ENCODE measurements at regions not wholly inside any gene's neighbourhood (a gene's known extent, or its start where the extent isn't known, plus 50 kb on each side); places are given as distances from the start of the nearest gene placed in this dataset.

GRCh38 chr5:14954216-14954615, 82.6 kb upstream of the ANKH start:
- Histone ChIP-seq H3K4me1 (no peaks in the 10 kb centered on the region), H3K27me3 (no peaks in the 10 kb centered on the region), H3K4me3 (no peak overlapping the region), H3K36me3 (no peaks in the 10 kb centered on the region), H3K27ac (no peak overlapping the region), H3K9me3 (no peaks in the 10 kb centered on the region)
- DNase-seq (ENCODE audit: low spot score), result no peak
- no peak for TF ChIP-seq CTCF (IDR thresholded peaks at IDR 0.05)

- DNase-seq (ENCODE audit: low spot score), result no peak
- no peaks in the 10 kb centered on the region for H3K36me3 ChIP-seq
- no peak overlapping the region for H3K27ac ChIP-seq
- no peak for TF ChIP-seq CTCF (IDR thresholded peaks at IDR 0.05)
- H3K9me3 ChIP-seq, result no peaks in the 10 kb centered on the region
- H3K4me3 ChIP-seq, result no peak overlapping the region
- no peaks in the 10 kb centered on the region for H3K4me1 ChIP-seq
- no peaks in the 10 kb centered on the region for H3K27me3 ChIP-seq
Measured at GRCh38 chr5:14953075-14953607, 81.6 kb upstream of the ANKH start.

GRCh38 chr5:14948383-14948782, 76.8 kb upstream of the ANKH start:
- Histone ChIP-seq H3K36me3 (no peaks in the 10 kb centered on the region), H3K27me3 (no peaks in the 10 kb centered on the region), H3K4me3 (no peak overlapping the region), H3K9me3 (no peaks in the 10 kb centered on the region), H3K4me1 (peaks cover 0 to 8% of the 10 kb centered on the region in 2 donors), H3K27ac (no peak overlapping the region)
- TF ChIP-seq CTCF (IDR thresholded peaks at IDR 0.05), result no peak
- no peak for DNase-seq (ENCODE audit: low spot score)

- TF ChIP-seq CTCF (IDR thresholded peaks at IDR 0.05), result peak in 1 of 2 donors; percentile 61
- Histone ChIP-seq H3K4me1 (peaks cover 0 to 8% of the 10 kb centered on the region in 2 donors), H3K4me3 (no peak overlapping the region), H3K27me3 (no peaks in the 10 kb centered on the region), H3K9me3 (no peaks in the 10 kb centered on the region), H3K27ac (no peak overlapping the region), H3K36me3 (no peaks in the 10 kb centered on the region)
- DNase-seq (ENCODE audit: low spot score), result no peak
Measured at GRCh38 chr5:14946815-14947620, 75.4 kb upstream of the ANKH start.

GRCh38 chr5:14945450-14945849, 73.9 kb upstream of the ANKH start:
- DNase-seq (ENCODE audit: low spot score), result no peak
- no peak for TF ChIP-seq CTCF (IDR thresholded peaks at IDR 0.05)
- H3K36me3 ChIP-seq, result no peaks in the 10 kb centered on the region
- H3K4me1 ChIP-seq, result peaks cover 0 to 8% of the 10 kb centered on the region in 2 donors
- no peaks in the 10 kb centered on the region for H3K27me3 ChIP-seq
- H3K9me3 ChIP-seq, result no peaks in the 10 kb centered on the region
- H3K27ac ChIP-seq, result no peak overlapping the region
- H3K4me3 ChIP-seq, result no peak overlapping the region

All from right atrium auricular region (tissue), 2 donors.